GM12865 (cell line): ENCODE measurements at regions not wholly inside any gene's neighbourhood (a gene's known extent, or its start where the extent isn't known, plus 50 kb on each side); places are given as distances from the start of the nearest gene placed in this dataset.

ENCODE experiments used
- DNase-seq: peaks from one replicate; pipeline ENCODE4 v3.0.0; 2010; ENCODE audit warnings: low read depth
- H3K4me3 ChIP-seq: 2 replicates; pipeline ENCODE4 v1.5.1; 2011; ENCODE audit warnings: mild to moderate bottlenecking, low read depth, low read length, control low read depth
- CTCF ChIP-seq: IDR thresholded peaks from 2 replicates; pipeline ENCODE4 v1.5.1; 2011; ENCODE audit warnings: low read length, control low read depth, low read depth, inconsistent platforms; ENCODE audit not compliant: insufficient read depth; ENCODE audit errors: missing control alignments

- no peak overlapping the region for H3K4me3 ChIP-seq
- no peak for DNase-seq
- no peak for TF ChIP-seq CTCF
These were observed 252.9 kb upstream of the SOX2 start for GRCh38 chr3:181458857-181459256.

- TF ChIP-seq CTCF: no peak
- H3K4me3 ChIP-seq: no peak overlapping the region
- DNase-seq: no peak
These were observed 254.0 kb upstream of the SOX2 start for GRCh38 chr3:181457756-181458155.

GRCh38 chr3:181457190-181457589 lies 254.5 kb upstream of the SOX2 start:
- TF ChIP-seq CTCF: no peak
- DNase-seq: no peak
- no peak overlapping the region for H3K4me3 ChIP-seq

GRCh38 chr3:181455276-181455675 lies 256.4 kb upstream of the SOX2 start:
- no peak overlapping the region for H3K4me3 ChIP-seq
- no peak for TF ChIP-seq CTCF
- DNase-seq: no peak

- TF ChIP-seq CTCF: no peak
- no peak for DNase-seq
- H3K4me3 ChIP-seq: no peak overlapping the region
These were observed 257.2 kb upstream of the SOX2 start for GRCh38 chr3:181454451-181455027.

GRCh38 chr3:181446741-181447140 lies 265.0 kb upstream of the SOX2 start:
- no peak for DNase-seq
- no peak for TF ChIP-seq CTCF
- H3K4me3 ChIP-seq: no peak overlapping the region

- TF ChIP-seq CTCF: no peak
- no peak for DNase-seq
These were observed 269.7 kb upstream of the SOX2 start for GRCh38 chr3:181442066-181442465.

More at GRCh38 chr3:181442066-181442465, 269.7 kb upstream of the SOX2 start:
- H3K4me3 ChIP-seq: no peak overlapping the region
